ENCODE measurements at regions not wholly inside any gene's neighbourhood (a gene's known extent, or its start where the extent isn't known, plus 50 kb on each side); places are given as distances from the start of the nearest gene placed in this dataset.

DNA sequence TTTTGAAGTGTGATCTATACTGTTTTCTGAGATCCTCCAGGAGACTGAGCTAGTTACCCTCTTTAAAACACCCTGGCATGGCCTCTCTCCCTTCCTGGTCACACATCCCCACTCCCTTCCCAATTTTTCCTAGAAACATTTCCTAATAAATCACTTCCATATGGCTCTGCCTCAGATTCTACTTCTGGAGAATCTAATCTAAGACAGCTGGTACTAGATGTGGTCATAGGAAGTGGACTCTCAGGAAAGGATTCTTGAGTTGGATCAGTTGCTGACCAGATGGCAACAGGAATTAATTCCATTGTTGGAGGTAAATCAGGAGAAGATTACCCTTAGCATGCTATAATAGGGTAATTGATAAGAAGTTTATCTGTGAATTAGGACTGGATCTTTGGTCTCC, 310.5 kb downstream of the SATB2 start:
- Histone ChIP-seq H3K27ac (ENCODE audit: low read depth in 1 of 3, low read length in 2 of 3) (no peak overlapping the region), H3K36me3 (ENCODE audit: control insufficient read depth in 3 of 3, insufficient read depth in 2 of 3, low read depth in 1 of 3, low read length in 3 of 3) (no peaks in the 10 kb centered on the region), H3K9me3 (ENCODE audit: control insufficient read depth in 2 of 2, insufficient read depth in 1 of 2, low read depth in 1 of 2, low read length in 1 of 2) (no peaks in the 10 kb centered on the region), H3K4me3 (ENCODE audit: low read depth in 1 of 3, low read length in 3 of 3) (no peak overlapping the region), H3K27me3 (ENCODE audit: control insufficient read depth in 3 of 3, insufficient read depth in 3 of 3, low read length in 3 of 3) (no peaks in the 10 kb centered on the region), H3K4me1 (ENCODE audit: control insufficient read depth in 3 of 3, insufficient read depth in 2 of 3, low read depth in 1 of 3, low read length in 2 of 3) (no peaks in the 10 kb centered on the region)
- no peak for FAIRE-seq
- no peak for DNase-seq

DNA sequence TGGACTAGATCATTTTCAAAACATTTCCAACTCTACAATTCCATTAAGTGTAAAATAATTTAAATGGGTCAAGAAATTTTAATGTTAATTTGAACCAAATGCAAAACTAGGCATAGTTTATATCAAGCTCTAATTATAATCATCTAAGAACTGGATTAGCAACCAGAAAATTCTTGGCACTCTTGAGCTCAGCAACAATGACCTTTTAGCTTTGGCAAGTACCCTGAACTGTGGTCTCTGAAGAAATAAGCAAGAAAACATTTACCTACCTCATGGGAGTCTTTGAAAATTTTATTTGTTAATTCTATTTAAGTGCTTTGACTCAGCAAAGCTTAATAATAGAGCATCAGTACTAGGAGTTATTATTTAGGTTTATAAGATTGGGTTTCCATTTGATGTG, 313.2 kb downstream of the SATB2 start:
- no peaks in the 10 kb centered on the region for H3K9me3 ChIP-seq (ENCODE audit: control insufficient read depth in 2 of 2, insufficient read depth in 1 of 2, low read depth in 1 of 2, low read length in 1 of 2)
- H3K4me1 ChIP-seq (ENCODE audit: control insufficient read depth in 3 of 3, insufficient read depth in 2 of 3, low read depth in 1 of 3, low read length in 2 of 3) = no peaks in the 10 kb centered on the region
- no peak for DNase-seq
- no peaks in the 10 kb centered on the region for H3K36me3 ChIP-seq (ENCODE audit: control insufficient read depth in 3 of 3, insufficient read depth in 2 of 3, low read depth in 1 of 3, low read length in 3 of 3)
- no peak for FAIRE-seq
- no peaks in the 10 kb centered on the region for H3K27me3 ChIP-seq (ENCODE audit: control insufficient read depth in 3 of 3, insufficient read depth in 3 of 3, low read length in 3 of 3)
- H3K27ac ChIP-seq (ENCODE audit: low read depth in 1 of 3, low read length in 2 of 3) = no peak overlapping the region
- no peak overlapping the region for H3K4me3 ChIP-seq (ENCODE audit: low read depth in 1 of 3, low read length in 3 of 3)

DNA sequence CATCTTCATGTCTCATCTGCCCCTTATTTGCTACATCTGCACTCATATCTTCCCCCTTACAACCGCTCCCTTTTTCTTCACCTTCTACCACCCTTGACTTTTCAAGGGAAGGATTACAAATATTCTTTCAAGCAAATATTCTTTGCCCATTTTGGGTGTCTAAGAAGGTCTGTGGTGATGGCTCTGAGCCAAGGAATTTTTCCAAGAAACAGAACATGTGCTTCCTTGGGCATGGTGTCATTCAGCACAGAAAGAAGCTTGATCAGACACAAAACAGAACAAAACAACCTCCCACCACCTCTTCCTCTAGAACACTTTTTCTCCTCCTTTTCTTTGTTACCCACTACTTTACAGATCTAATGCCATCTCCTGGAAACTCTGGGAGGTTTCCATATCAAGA, 313.7 kb downstream of the SATB2 start:
- FAIRE-seq (no peak), DNase-seq (no peak)

DNA sequence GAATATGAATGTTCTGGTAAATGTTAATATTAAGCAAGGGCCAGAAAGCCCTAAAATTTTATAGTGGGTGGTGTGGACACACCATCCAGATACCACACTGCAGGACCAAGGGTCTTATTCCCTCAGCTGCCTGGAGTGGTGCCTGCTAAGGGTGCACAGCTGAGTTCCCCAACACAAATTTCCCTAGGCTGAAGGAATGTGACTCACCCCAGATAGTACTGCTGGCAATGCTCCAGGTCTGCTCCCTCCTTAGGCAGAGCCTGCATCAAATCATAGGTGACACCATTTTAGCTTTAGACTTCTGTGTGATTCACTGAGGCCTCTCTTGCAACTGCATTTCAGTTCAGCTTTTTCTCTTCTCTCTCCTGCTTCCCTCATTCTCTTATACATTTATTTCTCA, 321.1 kb downstream of the SATB2 start:
- Histone ChIP-seq H3K27ac (ENCODE audit: low read depth in 1 of 3, low read length in 2 of 3) (no peak overlapping the region), H3K36me3 (ENCODE audit: control insufficient read depth in 3 of 3, insufficient read depth in 2 of 3, low read depth in 1 of 3, low read length in 3 of 3) (no peaks in the 10 kb centered on the region), H3K27me3 (ENCODE audit: control insufficient read depth in 3 of 3, insufficient read depth in 3 of 3, low read length in 3 of 3) (no peaks in the 10 kb centered on the region), H3K4me3 (ENCODE audit: low read depth in 1 of 3, low read length in 3 of 3) (no peak overlapping the region), H3K4me1 (ENCODE audit: control insufficient read depth in 3 of 3, insufficient read depth in 2 of 3, low read depth in 1 of 3, low read length in 2 of 3) (no peaks in the 10 kb centered on the region), H3K9me3 (ENCODE audit: control insufficient read depth in 2 of 2, insufficient read depth in 1 of 2, low read depth in 1 of 2, low read length in 1 of 2) (no peaks in the 10 kb centered on the region)
- DNase-seq (peak in 1 of 2 donors; percentile 9), FAIRE-seq (no peak)

More for the DNA sequence above, 313.7 kb downstream of the SATB2 start:
- Histone ChIP-seq H3K27me3 (ENCODE audit: control insufficient read depth in 3 of 3, insufficient read depth in 3 of 3, low read length in 3 of 3) (no peaks in the 10 kb centered on the region), H3K4me1 (ENCODE audit: control insufficient read depth in 3 of 3, insufficient read depth in 2 of 3, low read depth in 1 of 3, low read length in 2 of 3) (no peaks in the 10 kb centered on the region), H3K36me3 (ENCODE audit: control insufficient read depth in 3 of 3, insufficient read depth in 2 of 3, low read depth in 1 of 3, low read length in 3 of 3) (no peaks in the 10 kb centered on the region), H3K4me3 (ENCODE audit: low read depth in 1 of 3, low read length in 3 of 3) (no peak overlapping the region), H3K9me3 (ENCODE audit: control insufficient read depth in 2 of 2, insufficient read depth in 1 of 2, low read depth in 1 of 2, low read length in 1 of 2) (no peaks in the 10 kb centered on the region), H3K27ac (ENCODE audit: low read depth in 1 of 3, low read length in 2 of 3) (no peak overlapping the region)
- 59 to 95% (median 85%) methylated on average over 1 of the region's 1 CpG for WGBS, 3 donors

DNA sequence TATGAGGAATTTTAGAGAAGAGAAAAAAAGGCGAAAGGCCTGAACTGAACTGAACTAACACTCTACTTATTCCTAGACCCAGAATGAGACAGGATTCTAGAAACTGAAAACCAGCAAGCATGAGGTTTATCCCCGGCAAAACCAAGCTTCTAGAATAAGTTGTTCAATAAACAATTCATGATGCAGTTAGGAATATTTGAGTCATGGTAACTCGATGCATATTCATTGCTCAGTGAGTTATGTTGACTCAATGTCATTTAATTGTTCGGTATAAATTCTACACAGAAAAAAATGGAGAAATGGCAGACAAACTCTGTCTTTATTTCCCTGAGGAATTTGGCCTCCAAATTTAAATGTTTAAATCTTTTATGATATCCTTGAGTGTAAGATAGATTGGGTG, 321.5 kb downstream of the SATB2 start:
- Histone ChIP-seq H3K36me3 (ENCODE audit: control insufficient read depth in 3 of 3, insufficient read depth in 2 of 3, low read depth in 1 of 3, low read length in 3 of 3) (no peaks in the 10 kb centered on the region), H3K4me3 (ENCODE audit: low read depth in 1 of 3, low read length in 3 of 3) (no peak overlapping the region), H3K27me3 (ENCODE audit: control insufficient read depth in 3 of 3, insufficient read depth in 3 of 3, low read length in 3 of 3) (no peaks in the 10 kb centered on the region), H3K4me1 (ENCODE audit: control insufficient read depth in 3 of 3, insufficient read depth in 2 of 3, low read depth in 1 of 3, low read length in 2 of 3) (no peaks in the 10 kb centered on the region), H3K27ac (ENCODE audit: low read depth in 1 of 3, low read length in 2 of 3) (no peak overlapping the region), H3K9me3 (ENCODE audit: control insufficient read depth in 2 of 2, insufficient read depth in 1 of 2, low read depth in 1 of 2, low read length in 1 of 2) (no peaks in the 10 kb centered on the region)
- FAIRE-seq = no peak
- WGBS, 3 donors = 87 to 94% (median 93%) methylated on average over 4 of the region's 4 CpGs
- DNase-seq = no peak

DNA sequence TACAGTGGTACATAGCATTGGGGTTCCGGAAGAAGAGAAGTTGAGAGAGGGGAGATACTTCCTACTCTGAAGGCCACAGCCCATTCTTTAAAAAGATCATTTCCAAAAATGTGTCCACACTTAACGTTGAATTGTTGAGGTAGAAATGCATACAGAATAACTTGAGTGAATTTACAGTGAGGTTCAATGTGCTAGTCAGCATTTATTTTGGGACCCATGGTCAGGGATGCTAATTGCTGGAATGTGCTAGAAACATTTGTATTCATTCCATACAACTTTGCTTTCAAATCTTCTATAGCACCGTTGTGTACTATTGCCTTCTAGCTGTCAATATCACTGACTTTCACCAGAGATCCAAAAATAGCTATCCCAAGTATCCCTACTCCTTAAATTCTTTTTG, 325.9 kb downstream of the SATB2 start:
- FAIRE-seq = no peak
- 53 to 54% (median 53%) methylated on average over 3 of the region's 3 CpGs for WGBS, 3 donors
- H3K4me3 ChIP-seq (ENCODE audit: low read depth in 1 of 3, low read length in 3 of 3) = no peak overlapping the region

DNA sequence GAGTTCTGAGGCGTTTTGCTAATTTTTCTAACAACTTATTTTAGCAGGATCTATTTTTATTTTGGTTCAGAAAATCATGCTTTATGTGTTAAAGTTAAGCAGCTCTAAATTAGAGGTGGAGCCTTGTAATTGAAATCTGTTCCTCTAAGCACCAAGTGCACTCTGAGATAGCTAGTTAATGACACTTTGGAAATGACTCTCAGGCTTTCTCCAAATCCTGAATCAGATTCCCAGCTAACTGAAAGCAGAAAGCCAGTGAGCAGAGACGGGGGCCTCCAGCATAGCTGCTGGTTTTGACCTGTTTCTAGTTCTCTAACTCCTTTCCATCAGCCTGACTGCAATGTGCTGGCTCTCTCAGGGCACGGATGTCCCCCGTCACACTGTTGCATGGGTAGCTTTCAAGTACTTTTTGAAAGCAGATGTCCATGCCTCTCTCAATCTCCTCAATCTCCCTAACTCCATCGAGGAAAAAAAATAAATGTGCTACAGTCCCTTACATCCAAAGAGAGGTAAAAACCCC, 326.5 kb downstream of the SATB2 start:
- Histone ChIP-seq H3K27me3 (ENCODE audit: control insufficient read depth in 3 of 3, insufficient read depth in 3 of 3, low read length in 3 of 3) (no peaks in the 10 kb centered on the region), H3K27ac (ENCODE audit: low read depth in 1 of 3, low read length in 2 of 3) (no peak overlapping the region), H3K9me3 (ENCODE audit: control insufficient read depth in 2 of 2, insufficient read depth in 1 of 2, low read depth in 1 of 2, low read length in 1 of 2) (no peaks in the 10 kb centered on the region), H3K4me3 (ENCODE audit: low read depth in 1 of 3, low read length in 3 of 3) (no peak overlapping the region), H3K36me3 (ENCODE audit: control insufficient read depth in 3 of 3, insufficient read depth in 2 of 3, low read depth in 1 of 3, low read length in 3 of 3) (no peaks in the 10 kb centered on the region), H3K4me1 (ENCODE audit: control insufficient read depth in 3 of 3, insufficient read depth in 2 of 3, low read depth in 1 of 3, low read length in 2 of 3) (no peaks in the 10 kb centered on the region)
- FAIRE-seq = no peak
- no peak for DNase-seq
- 59 to 77% (median 68%) methylated on average over 5 of the region's 5 CpGs for WGBS, 3 donors

More for the DNA sequence above, 325.9 kb downstream of the SATB2 start:
- H3K4me1 ChIP-seq (ENCODE audit: control insufficient read depth in 3 of 3, insufficient read depth in 2 of 3, low read depth in 1 of 3, low read length in 2 of 3) = no peaks in the 10 kb centered on the region
- no peak for DNase-seq
- no peaks in the 10 kb centered on the region for H3K9me3 ChIP-seq (ENCODE audit: control insufficient read depth in 2 of 2, insufficient read depth in 1 of 2, low read depth in 1 of 2, low read length in 1 of 2)
- H3K27me3 ChIP-seq (ENCODE audit: control insufficient read depth in 3 of 3, insufficient read depth in 3 of 3, low read length in 3 of 3) = no peaks in the 10 kb centered on the region
- no peaks in the 10 kb centered on the region for H3K36me3 ChIP-seq (ENCODE audit: control insufficient read depth in 3 of 3, insufficient read depth in 2 of 3, low read depth in 1 of 3, low read length in 3 of 3)
- no peak overlapping the region for H3K27ac ChIP-seq (ENCODE audit: low read depth in 1 of 3, low read length in 2 of 3)

DNA sequence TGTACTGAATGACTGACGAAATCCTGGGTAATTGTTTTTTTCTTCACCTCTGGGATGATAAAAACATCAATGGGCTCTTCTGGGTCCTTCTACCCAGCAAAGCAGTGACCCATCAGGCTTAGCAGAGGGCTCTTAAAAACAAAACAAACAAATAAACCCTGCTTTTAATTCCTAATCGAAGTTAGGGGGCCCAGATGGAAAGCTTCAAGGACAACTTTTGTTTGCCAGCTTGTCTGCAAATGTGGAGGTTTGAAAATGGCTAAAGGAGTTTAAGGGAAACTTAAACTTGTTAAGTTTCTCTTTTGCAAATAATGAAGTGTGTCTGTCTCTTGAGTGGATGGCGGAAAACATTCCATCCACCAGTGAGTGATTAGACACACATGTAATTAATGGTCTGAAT, 327.2 kb downstream of the SATB2 start:
- Histone ChIP-seq H3K4me3 (ENCODE audit: low read depth in 1 of 3, low read length in 3 of 3) (no peak overlapping the region), H3K27ac (ENCODE audit: low read depth in 1 of 3, low read length in 2 of 3) (no peak overlapping the region), H3K4me1 (ENCODE audit: control insufficient read depth in 3 of 3, insufficient read depth in 2 of 3, low read depth in 1 of 3, low read length in 2 of 3) (no peaks in the 10 kb centered on the region), H3K9me3 (ENCODE audit: control insufficient read depth in 2 of 2, insufficient read depth in 1 of 2, low read depth in 1 of 2, low read length in 1 of 2) (no peaks in the 10 kb centered on the region), H3K36me3 (ENCODE audit: control insufficient read depth in 3 of 3, insufficient read depth in 2 of 3, low read depth in 1 of 3, low read length in 3 of 3) (no peaks in the 10 kb centered on the region), H3K27me3 (ENCODE audit: control insufficient read depth in 3 of 3, insufficient read depth in 3 of 3, low read length in 3 of 3) (no peaks in the 10 kb centered on the region)
- no peak for DNase-seq
- FAIRE-seq = no peak
- 41 to 53% (median 46%) methylated on average over 3 of the region's 3 CpGs for WGBS, 3 donors

DNA sequence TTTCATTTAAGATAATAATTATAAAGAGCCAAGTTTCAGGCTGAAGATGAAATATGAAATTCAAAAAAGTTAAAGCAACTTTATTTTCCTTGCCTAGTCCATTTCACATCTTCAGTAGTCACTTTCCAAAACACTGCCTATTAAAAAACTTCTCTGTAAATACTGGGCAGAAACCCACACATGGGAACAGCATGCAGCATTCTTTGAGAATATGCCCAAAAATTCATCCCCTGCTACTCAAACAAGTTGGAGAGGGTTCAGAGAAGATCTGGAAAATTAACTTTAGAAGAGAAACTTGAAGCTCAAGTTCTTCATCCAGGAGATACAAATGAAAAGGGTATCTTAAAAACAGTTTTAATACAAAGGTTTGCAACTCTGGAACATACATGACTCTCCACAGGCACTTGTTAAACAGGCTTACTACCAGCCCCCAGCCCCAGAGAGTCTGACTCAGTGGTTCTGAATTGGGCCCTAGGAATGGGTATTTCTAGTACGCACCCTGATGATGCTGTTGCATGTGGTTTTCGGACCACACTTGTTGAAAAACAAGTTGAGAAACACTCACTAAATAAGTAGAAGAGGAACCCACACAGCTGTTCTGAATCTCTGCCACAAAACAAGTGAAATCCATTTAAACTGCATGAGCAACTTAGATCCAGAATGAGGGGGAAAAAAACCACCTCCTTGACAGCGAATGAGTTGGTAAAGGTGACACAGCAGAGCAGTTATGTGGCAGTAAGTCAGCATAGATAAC, 329.1 kb downstream of the SATB2 start:
- H3K27ac ChIP-seq (ENCODE audit: low read depth in 1 of 3, low read length in 2 of 3) = no peak overlapping the region
- DNase-seq (no peak), FAIRE-seq (no peak)
- H3K4me1 ChIP-seq (ENCODE audit: control insufficient read depth in 3 of 3, insufficient read depth in 2 of 3, low read depth in 1 of 3, low read length in 2 of 3) = no peaks in the 10 kb centered on the region
- H3K36me3 ChIP-seq (ENCODE audit: control insufficient read depth in 3 of 3, insufficient read depth in 2 of 3, low read depth in 1 of 3, low read length in 3 of 3) = no peaks in the 10 kb centered on the region
- H3K9me3 ChIP-seq (ENCODE audit: control insufficient read depth in 2 of 2, insufficient read depth in 1 of 2, low read depth in 1 of 2, low read length in 1 of 2) = no peaks in the 10 kb centered on the region
- 80 to 92% (median 84%) methylated on average over 3 of the region's 3 CpGs for WGBS, 3 donors
- no peaks in the 10 kb centered on the region for H3K27me3 ChIP-seq (ENCODE audit: control insufficient read depth in 3 of 3, insufficient read depth in 3 of 3, low read length in 3 of 3)
- H3K4me3 ChIP-seq (ENCODE audit: low read depth in 1 of 3, low read length in 3 of 3) = no peak overlapping the region

Measured in small intestine (tissue), 7 donors.